ENCODE measurements at regions not wholly inside any gene's neighbourhood (a gene's known extent, or its start where the extent isn't known, plus 50 kb on each side); places are given as distances from the start of the nearest gene placed in this dataset.

- Histone ChIP-seq H3K9ac (ENCODE audit: extremely low read depth, insufficient read length, low read length) (no peak overlapping the region), H3K23me2 (ENCODE audit: insufficient read length, low read depth, low read length, poor library complexity, severe bottlenecking) (no peaks in the 10 kb centered on the region), H2BK20ac (ENCODE audit: low read depth, low read length, poor library complexity, severe bottlenecking) (no peak overlapping the region), H3K79me2 (ENCODE audit: insufficient read depth, low read length) (no peaks in the 10 kb centered on the region), H2BK12ac (ENCODE audit: insufficient read length, low read depth, low read length) (no peak overlapping the region), H3K23ac (ENCODE audit: insufficient read length, low read depth, low read length) (no peak overlapping the region), H2BK15ac (ENCODE audit: low read depth, low read length) (no peak overlapping the region), H3K18ac (ENCODE audit: insufficient read length, low read depth, low read length) (no peak overlapping the region), H3K4me2 (ENCODE audit: insufficient read depth, insufficient read length, low read length) (no peak overlapping the region), H3K4ac (ENCODE audit: low read depth, low read length) (no peak overlapping the region), H3K79me1 (ENCODE audit: insufficient read depth, low read depth, low read length, poor library complexity, severe bottlenecking) (no peaks in the 10 kb centered on the region), H3T11ph (ENCODE audit: low read length) (no peak overlapping the region), H2BK5ac (ENCODE audit: insufficient read length, low read length) (no peak overlapping the region), H2AFZ (ENCODE audit: low read length) (no peak overlapping the region), H3K27ac (ENCODE audit: insufficient read length, low read depth, low read length) (no peak overlapping the region), H4K20me1 (ENCODE audit: control insufficient read depth, insufficient read depth, insufficient read length) (no peaks in the 10 kb centered on the region), H2BK120ac (ENCODE audit: low read depth, low read length, poor library complexity, severe bottlenecking) (no peak overlapping the region), H4K91ac (ENCODE audit: insufficient read length, low read depth, low read length) (no peak overlapping the region), H4K5ac (ENCODE audit: insufficient read length, low read depth, low read length) (no peak overlapping the region), H3K27me3 (ENCODE audit: insufficient read depth, low read length) (no peaks in the 10 kb centered on the region), H4K8ac (replicated peaks; ENCODE audit: insufficient read length, low read depth, low read length) (no peak overlapping the region), H3K56ac (ENCODE audit: insufficient read length, low read depth, low read length) (no peak overlapping the region), H3K4me1 (ENCODE audit: insufficient read depth, low read length) (no peaks in the 10 kb centered on the region; the same call in 1 of the 2 replicates), H3K14ac (ENCODE audit: insufficient read depth, low read length) (no peak overlapping the region), H2AK5ac (ENCODE audit: insufficient read length, low read length) (no peak overlapping the region), H3K9me3 (ENCODE audit: control insufficient read depth, low read depth, low read length) (no peaks in the 10 kb centered on the region)
- no peak overlapping the region for H3K4me3 Mint-ChIP-seq
- no peaks in the 10 kb centered on the region for H3K27me3 Mint-ChIP-seq (ENCODE audit: low read depth)
- TF ChIP-seq CTCF (conservative IDR thresholded peaks at IDR 0.05) = no peak
- peaks cover 5 to 12% of the 10 kb centered on the region in 2 experiments for H3K4me1 Mint-ChIP-seq
- DNase-seq = no peak
- WGBS (ENCODE audit: extremely low coverage, insufficient read length, low lambda C conversion rate) = no CpG with 5 or more reads among the region's 7 CpGs
- H3K36me3 Mint-ChIP-seq (ENCODE audit: insufficient read depth in 1 of 3, low read depth in 3 of 3) = no peaks in the 10 kb centered on the region
- H3K27ac Mint-ChIP-seq = no peak overlapping the region
- H3K9me3 Mint-ChIP-seq = no peaks in the 10 kb centered on the region
These were observed 87.6 kb upstream of the DOCK9 start for GRCh38 chr13:99065235-99066015.
